ENCODE measurements at regions not wholly inside any gene's neighbourhood (a gene's known extent, or its start where the extent isn't known, plus 50 kb on each side); places are given as distances from the start of the nearest gene placed in this dataset.

- TF ChIP-seq, protein P1, sequence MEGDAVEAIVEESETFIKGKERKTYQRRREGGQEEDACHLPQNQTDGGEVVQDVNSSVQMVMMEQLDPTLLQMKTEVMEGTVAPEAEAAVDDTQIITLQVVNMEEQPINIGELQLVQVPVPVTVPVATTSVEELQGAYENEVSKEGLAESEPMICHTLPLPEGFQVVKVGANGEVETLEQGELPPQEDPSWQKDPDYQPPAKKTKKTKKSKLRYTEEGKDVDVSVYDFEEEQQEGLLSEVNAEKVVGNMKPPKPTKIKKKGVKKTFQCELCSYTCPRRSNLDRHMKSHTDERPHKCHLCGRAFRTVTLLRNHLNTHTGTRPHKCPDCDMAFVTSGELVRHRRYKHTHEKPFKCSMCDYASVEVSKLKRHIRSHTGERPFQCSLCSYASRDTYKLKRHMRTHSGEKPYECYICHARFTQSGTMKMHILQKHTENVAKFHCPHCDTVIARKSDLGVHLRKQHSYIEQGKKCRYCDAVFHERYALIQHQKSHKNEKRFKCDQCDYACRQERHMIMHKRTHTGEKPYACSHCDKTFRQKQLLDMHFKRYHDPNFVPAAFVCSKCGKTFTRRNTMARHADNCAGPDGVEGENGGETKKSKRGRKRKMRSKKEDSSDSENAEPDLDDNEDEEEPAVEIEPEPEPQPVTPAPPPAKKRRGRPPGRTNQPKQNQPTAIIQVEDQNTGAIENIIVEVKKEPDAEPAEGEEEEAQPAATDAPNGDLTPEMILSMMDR (conservative IDR thresholded peaks at IDR 0.05 in 1 of 2, IDR thresholded peaks at IDR 0.05 in 1 of 2; ENCODE audit: extremely low read depth in 1 of 2, insufficient read depth in 1 of 2, low read depth in 1 of 2, low read length in 2 of 2): no peak
- TF ChIP-seq EZH2 (IDR thresholded peaks at IDR 0.05; ENCODE audit: borderline replicate concordance, low read length): no peak
Observed at GRCh38 chr4:60194214-60194613, 1005.9 kb upstream of the ADGRL3 start.

Measured in mammary epithelial cell (primary cell).